ENCODE measurements at regions not wholly inside any gene's neighbourhood (a gene's known extent, or its start where the extent isn't known, plus 50 kb on each side); places are given as distances from the start of the nearest gene placed in this dataset.

DNA sequence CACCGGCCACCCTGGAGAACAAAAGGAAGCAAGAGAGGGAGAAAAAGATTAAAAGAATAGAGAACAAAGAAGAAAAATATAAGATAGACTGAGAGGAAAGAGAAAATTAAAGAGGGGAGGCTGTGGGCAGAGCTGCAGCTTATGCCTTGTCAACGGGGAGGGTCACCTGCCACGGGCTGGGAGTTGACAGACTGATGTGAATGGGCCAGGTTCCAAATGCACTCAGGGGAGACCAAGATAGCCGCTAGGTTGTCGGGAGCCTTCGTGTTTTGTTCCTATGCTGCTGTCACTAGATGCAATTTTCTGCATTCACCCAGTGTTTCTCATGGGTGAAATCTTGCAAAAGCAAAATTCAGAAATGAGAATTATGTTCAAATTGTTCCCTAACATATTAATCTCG, 119.6 kb upstream of the MTHFD1L start:
- Histone ChIP-seq H3K4me1 (no peaks in the 10 kb centered on the region), H3K36me3 (no peaks in the 10 kb centered on the region), H3K9me3 (no peaks in the 10 kb centered on the region), H3K4me3 (no peak overlapping the region), H3K27ac (no peak overlapping the region), H3K27me3 (no peaks in the 10 kb centered on the region)
- no peak for DNase-seq (ENCODE audit: low spot score in 2 of 2)
- intact Hi-C loops (cut with DNase I) = no loop called here
- TF ChIP-seq, protein P1, sequence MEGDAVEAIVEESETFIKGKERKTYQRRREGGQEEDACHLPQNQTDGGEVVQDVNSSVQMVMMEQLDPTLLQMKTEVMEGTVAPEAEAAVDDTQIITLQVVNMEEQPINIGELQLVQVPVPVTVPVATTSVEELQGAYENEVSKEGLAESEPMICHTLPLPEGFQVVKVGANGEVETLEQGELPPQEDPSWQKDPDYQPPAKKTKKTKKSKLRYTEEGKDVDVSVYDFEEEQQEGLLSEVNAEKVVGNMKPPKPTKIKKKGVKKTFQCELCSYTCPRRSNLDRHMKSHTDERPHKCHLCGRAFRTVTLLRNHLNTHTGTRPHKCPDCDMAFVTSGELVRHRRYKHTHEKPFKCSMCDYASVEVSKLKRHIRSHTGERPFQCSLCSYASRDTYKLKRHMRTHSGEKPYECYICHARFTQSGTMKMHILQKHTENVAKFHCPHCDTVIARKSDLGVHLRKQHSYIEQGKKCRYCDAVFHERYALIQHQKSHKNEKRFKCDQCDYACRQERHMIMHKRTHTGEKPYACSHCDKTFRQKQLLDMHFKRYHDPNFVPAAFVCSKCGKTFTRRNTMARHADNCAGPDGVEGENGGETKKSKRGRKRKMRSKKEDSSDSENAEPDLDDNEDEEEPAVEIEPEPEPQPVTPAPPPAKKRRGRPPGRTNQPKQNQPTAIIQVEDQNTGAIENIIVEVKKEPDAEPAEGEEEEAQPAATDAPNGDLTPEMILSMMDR (IDR thresholded peaks at IDR 0.05) = no peak

DNA sequence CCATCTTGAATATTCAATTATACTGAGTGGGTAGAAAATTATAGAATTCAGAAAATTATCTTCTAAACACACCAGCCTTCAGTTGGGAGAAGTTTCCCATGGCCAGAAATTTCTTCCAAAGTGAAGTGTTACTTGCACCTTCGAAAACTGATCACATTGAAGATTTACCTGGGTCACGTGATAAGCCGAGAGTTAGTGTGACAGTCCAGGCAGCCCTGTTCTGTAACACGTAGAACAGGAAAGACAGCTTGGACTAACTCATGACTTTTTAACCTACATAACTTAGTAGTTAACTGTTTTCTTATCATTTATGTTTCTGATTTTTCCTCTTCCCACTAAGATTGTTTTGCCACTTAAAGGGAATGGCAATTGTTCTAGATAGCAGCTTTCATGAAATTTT, 118.3 kb upstream of the MTHFD1L start:
- TF ChIP-seq, protein P1 (IDR thresholded peaks at IDR 0.05) = no peak
- Histone ChIP-seq H3K9me3 (no peaks in the 10 kb centered on the region), H3K4me1 (no peaks in the 10 kb centered on the region), H3K27me3 (no peaks in the 10 kb centered on the region), H3K4me3 (no peak overlapping the region), H3K36me3 (no peaks in the 10 kb centered on the region), H3K27ac (no peak overlapping the region)
- no peak for DNase-seq (ENCODE audit: low spot score in 2 of 2)
- intact Hi-C loops (cut with DNase I) = no loop called here

DNA sequence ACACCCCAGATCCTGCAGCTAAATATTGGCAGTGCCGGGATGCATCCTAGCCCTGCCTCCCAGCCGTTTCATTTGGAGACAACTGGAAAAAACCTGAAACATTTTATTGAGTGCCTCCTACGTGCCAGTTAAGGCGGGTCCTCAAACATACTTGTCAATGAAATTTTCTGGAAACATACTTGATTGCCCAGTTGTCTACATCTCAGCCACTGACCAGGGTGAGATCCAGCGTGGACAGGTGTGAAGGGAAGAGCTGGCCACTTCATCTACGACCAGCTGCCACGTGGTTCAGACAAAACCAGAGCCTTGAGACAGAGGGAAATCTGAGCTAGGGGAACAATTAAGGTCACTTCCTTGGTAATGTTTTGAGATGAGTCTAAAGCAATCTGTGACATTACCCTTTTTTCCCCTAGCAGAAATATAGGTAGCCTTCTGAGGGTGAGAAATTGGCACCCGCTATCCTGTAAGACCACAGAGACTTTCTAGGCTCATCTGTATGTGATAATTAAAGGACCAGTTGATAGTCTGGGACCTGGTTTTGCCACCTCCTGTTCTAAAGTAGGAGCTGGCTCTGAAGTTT, 116.3 kb upstream of the MTHFD1L start:
- no peaks in the 10 kb centered on the region for H3K9me3 ChIP-seq
- no peak overlapping the region for H3K4me3 ChIP-seq
- no peak overlapping the region for H3K27ac ChIP-seq
- DNase-seq (ENCODE audit: low spot score in 2 of 2) = no peak
- no peaks in the 10 kb centered on the region for H3K4me1 ChIP-seq
- H3K27me3 ChIP-seq = no peaks in the 10 kb centered on the region
- intact Hi-C loops (cut with DNase I) = no loop called here
- TF ChIP-seq, protein P1 (IDR thresholded peaks at IDR 0.05) = no peak
- no peaks in the 10 kb centered on the region for H3K36me3 ChIP-seq

DNA sequence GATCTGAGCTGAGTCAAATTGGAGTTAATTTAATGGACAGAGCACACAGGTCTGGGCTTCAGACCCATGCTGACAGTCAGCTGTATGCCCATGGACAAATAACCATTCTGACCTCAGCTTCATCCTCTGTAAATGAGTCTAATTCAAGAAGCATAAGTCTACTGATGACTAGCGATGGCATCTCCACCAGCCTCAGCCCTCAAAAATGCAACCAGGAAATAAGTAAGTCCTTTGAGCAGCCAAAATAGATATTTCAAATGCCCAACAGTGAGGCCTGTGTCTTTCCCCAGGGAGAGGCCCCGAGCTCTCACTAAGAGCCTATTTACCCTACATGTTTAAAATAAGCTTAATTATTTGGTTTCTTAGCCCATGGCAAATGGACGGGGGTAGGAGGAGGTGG, 114.2 kb upstream of the MTHFD1L start:
- Histone ChIP-seq H3K4me3 (no peak overlapping the region), H3K4me1 (no peaks in the 10 kb centered on the region), H3K27ac (no peak overlapping the region), H3K27me3 (no peaks in the 10 kb centered on the region), H3K9me3 (no peaks in the 10 kb centered on the region), H3K36me3 (no peaks in the 10 kb centered on the region)
- TF ChIP-seq, protein P1 (IDR thresholded peaks at IDR 0.05) = no peak
- intact Hi-C loops (cut with DNase I) = no loop called here
- no peak for DNase-seq (ENCODE audit: low spot score in 2 of 2)

DNA sequence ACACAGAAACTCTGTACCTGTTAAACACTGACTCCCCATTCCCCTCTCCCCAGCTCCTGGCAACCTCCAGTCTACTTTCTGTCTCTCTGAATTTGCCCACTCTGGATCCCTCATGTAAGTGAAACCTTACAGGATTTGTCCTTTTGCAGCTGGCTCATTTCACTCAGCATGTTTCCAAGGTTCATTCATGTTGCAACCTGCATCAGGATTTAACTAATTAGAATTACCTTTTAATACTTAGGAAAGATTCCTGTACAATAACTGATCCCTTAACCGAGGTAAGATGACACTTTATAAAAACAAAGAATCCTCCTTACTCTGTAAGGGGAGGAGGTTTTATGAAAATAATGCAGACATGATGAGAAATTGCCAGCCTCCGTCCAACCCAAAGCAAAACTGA, 113.1 kb upstream of the MTHFD1L start:
- no peaks in the 10 kb centered on the region for H3K36me3 ChIP-seq
- no peaks in the 10 kb centered on the region for H3K9me3 ChIP-seq
- TF ChIP-seq, protein P1 (IDR thresholded peaks at IDR 0.05) = no peak
- intact Hi-C loops (cut with DNase I) = no loop called here
- H3K4me1 ChIP-seq = no peaks in the 10 kb centered on the region
- DNase-seq (ENCODE audit: low spot score in 2 of 2) = no peak
- H3K4me3 ChIP-seq = no peak overlapping the region
- no peaks in the 10 kb centered on the region for H3K27me3 ChIP-seq
- no peak overlapping the region for H3K27ac ChIP-seq

All from ascending aorta (tissue), 2 donors.